ENCODE measurements at regions not wholly inside any gene's neighbourhood (a gene's known extent, or its start where the extent isn't known, plus 50 kb on each side); places are given as distances from the start of the nearest gene placed in this dataset.

DNA sequence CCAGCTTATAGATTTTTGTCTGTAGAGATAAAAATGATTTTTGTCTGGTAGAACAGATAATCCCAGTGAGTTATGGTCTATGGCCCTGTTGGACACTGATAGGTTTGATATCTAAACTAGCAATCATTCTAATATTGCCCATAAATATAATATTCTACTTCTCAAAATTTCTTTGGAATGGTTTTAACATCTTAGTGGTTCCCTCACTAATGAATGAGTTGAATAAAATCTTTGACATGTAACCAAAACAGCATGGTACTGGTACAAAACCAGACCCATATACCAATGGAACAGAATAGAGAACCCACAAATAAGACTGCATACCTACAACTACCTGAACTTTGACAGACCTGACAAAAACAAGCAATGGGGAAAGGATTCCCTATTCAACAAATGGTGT, 219.7 kb downstream of the SEC61B start:
- no peak for DNase-seq

DNA sequence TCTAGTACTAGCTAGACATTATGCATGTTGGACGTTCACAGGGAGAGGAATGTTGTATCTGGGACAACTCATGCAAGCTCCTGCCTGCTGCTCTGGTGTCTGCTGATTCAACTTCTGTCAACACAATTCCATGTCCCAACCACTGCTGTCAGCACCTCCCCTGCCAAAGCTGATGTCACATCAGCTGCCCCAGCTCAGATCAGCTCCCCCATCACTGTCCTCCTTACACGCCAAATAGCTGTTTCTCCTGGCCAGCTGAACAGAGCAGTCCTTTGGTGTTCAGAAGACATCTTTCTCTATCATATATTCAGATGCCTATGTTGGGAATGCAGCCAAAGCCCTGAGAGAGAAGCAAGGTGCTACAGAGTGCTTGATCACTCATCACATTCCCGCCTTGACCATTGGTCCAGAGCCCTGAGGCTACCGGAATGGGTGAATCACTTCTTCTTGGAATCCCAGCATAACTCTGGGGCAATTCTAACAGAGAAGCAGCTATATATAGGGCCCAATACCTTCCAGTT, 223.3 kb downstream of the SEC61B start:
- no peak for DNase-seq

DNA sequence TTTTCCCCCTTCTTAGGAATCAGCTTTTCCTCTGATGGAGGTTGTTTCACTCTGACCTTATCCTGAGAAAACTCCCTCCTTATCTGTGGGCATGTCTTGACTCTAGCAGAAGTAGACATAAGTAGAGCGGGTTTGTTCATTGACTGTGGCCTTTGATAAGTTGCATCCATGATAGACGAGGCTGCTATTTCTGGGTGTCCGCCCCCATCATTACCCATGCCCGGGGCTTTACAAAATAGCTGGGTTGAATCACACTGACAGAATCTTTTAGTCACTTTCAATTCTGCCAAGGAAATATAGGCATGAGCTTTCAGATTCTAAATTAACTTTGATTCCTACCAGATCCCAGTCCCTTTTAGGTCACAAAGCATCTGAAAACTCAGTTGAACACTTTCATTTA, 223.8 kb downstream of the SEC61B start:
- DNase-seq = no peak

DNA sequence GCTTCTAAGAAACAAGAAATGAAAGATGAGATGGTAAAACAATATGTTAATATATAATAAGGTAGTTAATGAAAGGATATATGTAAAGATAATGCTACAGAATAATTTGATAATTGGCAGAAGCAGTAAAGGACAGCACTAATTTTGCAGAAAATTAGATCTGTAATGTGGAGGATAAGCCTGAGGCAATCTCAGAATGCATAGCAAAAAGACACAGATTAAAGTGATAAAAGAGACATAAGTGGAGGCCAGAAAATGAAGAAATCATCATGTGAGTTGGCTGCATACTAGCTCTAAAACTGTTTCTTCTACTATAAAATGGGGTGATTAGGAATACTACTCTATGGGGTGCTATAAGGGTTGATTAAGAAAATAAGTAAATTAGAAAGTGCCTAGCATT, 225.9 kb downstream of the SEC61B start:
- DNase-seq = no peak

DNA sequence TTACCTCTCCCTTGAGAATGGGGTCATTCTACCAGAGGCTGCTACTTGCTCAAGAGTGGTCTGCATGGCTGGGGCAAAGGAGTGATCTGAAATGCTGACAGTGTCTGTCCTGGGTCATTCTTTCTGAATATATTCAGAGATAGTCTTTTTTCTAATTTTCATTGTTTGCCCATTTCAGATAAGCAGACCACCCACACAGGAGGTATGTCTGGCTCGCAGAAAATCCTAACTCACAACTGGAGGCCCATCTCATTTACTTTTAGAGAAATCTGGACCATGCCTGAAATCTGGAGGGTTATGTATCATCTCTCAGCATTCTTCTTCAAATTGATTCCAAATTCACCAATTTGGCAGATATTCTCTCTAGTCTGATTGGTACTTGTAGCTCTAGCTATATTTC, 227.6 kb downstream of the SEC61B start:
- no peak for DNase-seq

DNA sequence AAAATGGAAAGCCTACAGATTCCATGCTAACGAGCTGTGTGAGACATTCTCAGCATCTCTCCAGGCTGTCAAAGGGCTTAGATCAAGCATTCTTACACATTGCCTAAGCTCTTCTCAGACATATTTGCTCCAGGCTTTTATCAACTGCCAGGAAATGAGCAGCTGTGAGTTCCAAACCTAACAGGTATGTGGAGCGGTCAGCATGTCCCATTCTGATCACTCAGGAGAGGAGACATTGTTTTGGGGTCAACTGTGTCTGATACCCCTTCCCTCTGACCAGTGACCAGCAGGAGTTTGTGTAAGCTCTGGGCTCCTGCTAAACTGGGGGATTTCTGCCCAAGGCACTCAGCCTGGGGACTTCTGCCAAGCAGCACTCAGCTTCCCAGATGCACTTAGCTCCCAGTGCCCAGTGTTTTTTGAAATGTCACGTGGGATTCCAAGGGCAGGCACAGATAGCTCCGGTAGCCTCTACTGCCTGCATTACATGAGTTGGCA, 229.1 kb downstream of the SEC61B start:
- no peak for DNase-seq

DNA sequence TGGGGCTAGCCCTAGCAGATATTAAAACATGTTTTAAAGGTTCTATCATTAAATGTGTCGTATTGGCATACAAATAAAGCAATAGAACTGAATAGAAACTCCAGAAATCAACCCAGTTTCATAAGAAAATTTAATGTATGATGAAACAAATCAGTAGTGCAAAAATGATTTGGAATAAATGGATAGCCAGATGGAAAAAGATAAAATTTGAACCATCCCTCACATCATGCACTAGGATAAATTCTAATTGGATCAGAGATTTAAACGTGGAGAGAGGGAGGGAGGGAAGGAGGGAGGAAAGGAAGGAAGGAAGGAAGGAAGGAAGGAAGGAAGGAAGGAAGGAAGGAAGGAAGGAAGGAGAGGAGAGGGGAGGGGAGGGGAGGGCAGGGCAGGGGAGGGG, 235.3 kb downstream of the SEC61B start:
- no peak for DNase-seq

DNA sequence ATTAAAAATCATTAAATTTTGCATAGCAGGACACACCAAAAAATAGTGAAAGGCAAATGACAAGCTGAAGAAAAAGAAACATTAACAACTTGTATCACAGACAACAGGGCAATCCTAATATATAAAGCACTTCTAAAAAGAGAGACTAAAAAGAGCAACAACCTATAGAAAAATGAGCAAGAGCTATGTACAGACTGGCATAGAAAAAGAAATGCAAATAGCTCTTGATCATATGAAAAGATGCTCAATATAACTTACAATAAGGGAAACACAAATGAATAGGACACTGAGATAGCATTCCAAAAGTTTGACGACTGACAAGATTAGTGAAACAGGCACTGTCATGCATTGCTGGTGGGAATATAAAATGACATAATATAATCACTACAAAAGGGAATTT, 235.9 kb downstream of the SEC61B start:
- no peak for DNase-seq

DNA sequence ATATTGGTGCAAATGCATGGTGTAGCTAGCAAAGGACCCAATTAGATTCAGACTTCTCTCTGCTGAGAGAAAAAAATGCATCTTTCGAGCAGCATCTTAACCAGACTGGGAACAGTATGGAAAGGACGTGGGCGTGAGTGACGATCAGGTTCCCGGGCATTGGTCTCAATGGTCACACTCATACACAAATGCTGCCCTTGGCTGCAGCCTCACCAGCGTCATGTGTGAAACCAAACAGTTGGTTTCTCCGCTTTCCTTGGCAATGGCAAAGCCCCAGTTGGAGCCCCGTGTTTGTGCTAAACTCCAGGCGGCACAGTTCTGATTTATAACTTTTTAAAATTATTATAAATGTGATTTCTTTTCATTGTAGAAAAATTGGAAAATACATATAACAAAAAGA, 237.8 kb downstream of the SEC61B start:
- no peak for DNase-seq

DNA sequence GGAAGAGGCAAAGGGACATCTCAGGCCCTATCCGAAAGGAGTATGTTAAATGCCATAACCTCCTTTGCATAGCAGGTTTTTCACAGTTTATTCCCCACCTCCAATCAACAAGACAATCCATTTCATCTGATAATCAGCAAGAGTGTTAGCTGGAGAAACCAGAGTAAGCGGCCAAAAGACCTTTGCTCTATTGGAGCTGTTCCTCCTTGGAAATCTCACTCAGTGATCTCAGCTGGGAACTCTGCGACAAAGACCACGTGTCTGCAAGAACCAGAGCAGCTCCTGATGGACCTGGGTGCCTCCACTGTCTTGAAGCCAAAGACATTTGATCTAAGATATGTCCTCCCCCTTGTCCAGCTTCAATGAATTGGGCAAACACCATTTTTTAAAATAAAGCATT, 241.0 kb downstream of the SEC61B start:
- no peak for DNase-seq

DNA sequence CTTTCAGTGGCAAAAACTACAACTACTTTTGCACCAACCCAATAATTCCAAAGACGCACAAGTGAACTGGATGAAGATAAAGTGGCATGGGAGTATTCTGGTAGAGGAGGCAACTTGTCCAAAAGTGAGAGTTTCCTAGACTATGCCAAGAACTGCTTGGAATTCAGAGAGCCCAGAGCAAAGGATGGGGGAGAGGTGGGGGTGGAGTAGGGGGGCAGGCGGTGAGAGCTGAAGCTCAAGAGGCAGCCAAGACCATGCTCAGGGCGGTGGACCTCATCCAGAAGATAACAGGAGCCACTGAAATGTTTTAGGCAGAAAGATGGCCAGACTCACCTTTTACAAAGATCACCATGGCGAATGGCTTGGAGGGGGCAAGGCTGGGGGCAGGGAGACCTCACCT, 242.5 kb downstream of the SEC61B start:
- no peak for DNase-seq

DNA sequence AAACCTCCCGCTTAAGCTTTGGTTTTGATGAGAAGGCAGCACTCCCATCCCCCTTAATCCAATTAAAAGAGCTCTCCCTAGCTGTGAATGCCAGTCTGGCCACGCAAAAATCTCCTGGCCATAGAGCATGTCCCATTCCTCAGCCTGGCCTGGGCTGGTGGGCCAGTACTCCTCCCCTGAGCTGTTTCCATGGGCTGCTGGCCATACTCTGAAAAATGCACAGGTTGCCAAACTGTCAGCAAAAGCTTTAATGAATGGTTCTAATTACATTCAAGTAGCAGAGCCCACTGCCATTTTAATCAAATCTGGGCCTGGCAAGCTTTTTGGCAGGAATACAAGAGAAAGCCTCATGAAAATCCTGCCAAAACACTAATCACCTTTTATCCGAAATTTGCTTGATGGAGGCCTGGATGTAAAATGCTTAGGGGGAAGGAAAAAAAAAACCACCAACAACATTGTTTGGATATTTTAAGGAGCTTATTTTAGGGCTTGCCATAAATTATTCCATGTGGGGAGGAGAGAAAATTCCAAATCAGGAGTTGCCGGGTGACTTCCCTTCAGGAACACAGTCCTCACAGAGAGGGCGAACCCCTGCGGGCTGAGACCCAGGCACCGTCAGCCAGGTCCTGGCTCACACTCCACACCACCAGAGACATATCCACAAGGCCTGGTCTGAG, 243.3 kb downstream of the SEC61B start:
- no peak for DNase-seq

DNA sequence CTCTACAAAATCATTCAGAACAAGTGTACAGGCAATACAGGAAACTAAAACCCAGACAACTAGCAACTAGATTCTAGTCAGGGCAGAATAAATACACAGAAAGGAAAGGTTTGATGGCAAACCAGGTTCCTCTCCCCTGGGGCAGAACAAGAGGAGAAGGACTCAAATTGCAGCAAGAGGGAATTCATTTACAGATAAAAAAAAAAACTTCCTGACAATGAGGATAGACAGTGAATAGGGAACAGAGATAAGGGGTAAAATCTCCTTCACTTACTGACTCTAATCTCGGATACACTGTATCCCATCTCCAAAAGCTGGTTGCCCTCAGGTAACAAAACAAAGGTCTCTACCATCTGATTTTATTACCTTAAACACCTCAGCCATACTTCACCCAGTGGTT, 244.0 kb downstream of the SEC61B start:
- DNase-seq = no peak

DNA sequence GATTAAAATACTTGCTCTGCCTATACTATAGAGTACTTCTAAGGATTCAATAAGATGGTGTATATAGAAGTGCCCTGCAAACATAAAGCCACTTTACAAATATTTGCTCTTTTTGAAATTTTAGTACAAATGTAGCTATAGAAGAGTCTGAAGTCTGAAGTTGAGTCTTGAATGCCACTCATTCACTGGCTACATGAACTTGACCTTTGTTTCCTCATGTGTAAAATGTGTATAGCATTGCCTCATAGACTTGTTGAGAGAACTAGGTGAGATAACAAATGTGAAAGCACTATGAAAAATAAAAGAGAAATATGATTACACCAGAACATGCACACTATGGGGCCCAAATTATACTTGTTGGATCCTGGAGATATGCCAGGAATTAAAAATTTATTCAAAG, 244.7 kb downstream of the SEC61B start:
- DNase-seq = no peak

DNA sequence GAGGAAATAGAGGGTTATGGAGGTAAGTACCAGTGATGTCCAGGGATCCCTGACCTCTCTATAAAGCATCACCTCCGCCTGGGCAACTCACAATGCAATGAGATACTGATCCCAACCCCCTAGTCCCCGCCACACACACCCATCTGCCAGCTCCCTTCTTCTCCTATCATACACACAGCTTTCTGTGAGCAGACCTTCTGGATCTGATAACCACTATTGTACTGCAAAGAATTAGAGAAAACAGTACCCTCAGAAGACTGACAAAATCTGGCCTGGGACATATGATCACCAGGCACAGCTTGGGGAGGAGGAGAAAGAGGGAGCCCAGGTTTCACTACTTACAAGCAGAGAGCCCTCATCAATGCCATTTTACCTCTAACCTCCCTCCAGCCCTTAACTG, 249.0 kb downstream of the SEC61B start:
- no peak for DNase-seq

DNA sequence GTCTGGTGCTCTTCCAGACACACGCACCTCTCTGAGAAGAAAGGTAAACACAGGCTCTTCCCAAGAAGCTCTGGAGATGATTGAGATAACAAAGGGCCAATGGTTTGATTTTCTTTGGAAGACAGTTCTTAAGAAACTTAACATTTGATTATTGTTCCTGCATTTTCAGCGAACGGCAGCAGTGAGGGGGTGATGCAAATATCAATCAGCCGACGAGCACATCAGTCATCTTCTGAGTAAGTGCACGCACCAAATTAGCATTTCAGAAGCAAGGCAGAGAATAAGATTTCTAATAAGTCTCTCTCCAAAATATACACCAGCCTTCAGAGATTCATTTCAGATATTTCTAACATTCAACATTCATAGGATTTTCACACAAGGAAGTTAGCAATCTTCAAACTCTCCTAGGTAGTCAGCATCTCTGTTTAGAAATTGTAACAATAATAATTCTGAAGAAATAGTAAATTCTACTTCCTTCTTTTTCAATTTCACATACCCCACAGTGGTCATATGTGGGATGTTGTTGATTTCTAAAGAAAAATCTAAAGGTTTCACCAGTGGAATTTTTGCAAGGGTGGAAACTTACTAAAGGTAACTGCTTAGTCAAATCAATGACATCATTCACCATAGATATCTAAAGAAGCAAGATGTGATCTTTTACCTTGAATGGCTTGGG, 250.3 kb downstream of the SEC61B start:
- DNase-seq = no peak

DNA sequence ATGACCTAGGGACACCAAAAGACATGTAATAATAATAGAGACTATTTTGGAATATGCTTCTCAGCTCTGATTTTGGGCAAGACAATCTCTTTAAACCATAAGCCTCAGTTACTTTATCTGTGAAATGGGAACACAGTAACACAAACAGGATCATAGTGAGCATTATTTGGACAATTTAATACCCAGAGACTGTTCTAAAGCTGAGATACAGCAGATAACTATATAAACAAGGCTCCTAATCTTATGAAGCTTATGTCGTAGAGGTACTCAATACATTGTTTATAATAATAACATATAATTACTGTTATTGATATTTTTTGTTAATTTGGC, 250.8 kb downstream of the SEC61B start:
- no peak for DNase-seq

DNA sequence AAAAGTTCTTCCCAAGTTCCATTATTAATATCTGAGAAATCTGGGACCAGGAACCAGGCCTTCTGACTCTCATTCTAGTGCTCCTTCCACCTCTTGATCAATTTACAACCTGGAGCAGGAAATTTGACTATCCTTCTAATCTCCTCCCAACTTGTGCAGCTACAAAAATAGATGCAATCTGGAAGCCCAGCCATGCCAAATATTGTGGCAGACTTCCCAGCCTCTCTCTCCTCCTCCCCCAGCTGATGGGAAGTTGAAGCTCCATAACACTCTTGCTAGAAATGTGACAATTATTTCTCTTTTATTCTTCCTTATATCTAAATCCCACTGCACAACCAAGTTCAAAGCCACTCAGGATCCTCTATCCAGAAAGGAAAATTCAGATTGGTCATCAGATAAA, 252.1 kb downstream of the SEC61B start:
- DNase-seq = no peak

DNA sequence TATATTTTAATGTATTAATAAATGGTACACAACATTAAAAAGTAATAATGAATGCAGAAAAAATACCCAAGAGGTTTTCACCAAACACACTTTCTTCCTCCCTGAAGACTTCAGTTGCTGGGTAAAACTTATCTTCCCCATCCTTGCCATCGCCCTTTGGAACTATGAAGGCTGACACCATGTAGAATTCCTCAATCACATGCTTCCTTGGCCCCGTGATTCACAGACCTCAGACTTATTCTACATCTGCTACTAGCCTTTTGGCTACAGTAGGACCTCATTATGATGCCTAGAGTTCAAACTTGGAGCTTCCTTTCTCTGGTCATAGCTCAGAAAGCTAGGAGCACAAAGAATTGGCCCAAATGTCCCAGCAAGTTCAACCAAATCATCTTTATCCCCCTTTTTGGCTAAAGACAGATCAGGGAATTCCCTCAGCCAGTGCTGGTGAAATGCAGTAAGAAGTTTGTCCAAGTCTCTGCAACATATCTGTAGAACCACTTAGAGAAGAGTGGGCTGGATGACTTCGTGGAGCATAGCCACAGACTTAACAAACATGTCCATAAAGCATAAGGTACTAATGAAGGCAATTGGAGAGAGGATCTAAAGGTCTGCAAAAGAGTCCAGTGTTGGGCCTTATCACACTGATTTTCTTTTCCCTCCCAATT, 253.5 kb downstream of the SEC61B start:
- DNase-seq = no peak

DNA sequence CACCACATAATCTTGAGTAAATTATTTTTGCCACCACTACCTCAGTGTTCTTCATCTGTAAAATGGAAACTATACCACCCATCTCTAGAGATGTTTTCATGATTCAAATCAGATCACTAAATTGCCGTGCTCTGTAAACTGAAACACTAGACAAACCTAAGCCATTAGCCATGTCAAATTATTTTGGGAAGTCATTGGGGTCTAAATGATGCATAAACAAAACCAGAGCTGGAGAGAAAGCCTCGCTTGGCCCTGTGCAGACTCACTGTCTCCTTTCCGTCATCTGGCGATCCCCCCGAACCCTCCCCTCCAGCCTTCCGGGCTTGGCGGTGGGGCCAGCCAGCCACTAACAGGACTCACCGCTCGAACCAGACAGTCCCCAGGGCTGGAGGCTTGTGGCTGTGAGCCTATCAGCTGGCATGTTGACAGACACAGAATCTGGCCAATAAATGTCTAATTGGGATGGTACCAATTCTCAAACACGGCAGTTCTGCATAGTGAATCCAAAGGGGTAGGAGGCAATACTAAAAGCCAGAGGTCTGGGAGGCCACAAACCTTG, 256.5 kb downstream of the SEC61B start:
- no peak for DNase-seq

DNA sequence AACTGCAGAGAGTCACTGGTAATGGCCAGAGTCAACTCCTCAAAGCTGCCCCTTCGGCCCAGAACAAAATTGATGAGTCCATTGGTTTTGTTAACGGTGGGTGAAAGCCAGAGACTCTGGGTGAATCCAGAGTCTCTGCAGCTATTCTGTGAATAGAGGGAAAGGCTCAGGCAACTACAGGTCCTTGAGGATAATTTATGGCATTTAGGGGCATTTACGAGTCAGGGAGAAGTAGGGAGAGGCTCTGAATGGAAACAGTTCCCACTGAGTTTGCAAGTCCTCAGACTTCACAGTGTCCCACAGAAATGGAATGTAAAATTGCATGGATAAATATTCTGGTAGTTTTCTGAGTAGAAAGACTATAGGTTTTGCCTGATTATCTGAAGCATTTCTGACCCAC, 257.8 kb downstream of the SEC61B start:
- no peak for DNase-seq

DNA sequence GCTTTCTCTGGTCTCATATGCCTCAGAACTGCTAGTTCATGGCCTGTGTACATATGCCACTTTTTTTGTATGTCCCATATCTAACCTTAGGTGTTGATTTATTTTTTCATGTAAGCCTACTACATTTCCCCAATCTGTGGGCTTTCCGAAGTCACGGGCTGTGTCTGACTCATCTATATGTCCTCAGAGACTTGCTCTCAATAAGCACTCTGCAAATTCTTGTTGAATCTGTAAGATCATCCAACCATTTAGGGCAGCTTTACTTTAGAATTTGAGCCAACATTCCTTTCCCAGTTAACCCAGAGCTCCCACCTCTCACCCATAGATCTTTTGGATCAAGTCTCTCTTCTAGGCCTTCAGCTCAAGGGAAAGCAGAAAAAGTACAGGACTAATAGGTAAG, 263.4 kb downstream of the SEC61B start:
- DNase-seq = no peak

DNA sequence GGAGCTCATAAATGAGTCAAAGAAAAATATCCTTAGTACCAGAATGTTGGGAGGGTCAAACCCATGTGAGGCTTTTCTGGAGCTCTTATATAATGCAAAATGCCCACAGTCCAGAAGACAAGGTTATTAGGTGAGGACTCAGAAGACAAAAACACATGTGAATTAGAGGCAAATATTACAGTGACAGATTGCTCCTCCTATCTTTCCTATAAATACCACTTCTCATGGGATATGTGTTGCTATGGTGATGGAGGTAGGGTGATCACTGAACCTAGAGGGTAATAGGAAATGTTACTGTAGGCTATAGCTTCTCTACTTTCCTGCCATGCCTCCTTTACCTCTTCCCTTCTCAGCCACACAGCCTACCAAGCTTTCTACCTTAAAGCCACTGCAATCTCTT, 264.6 kb downstream of the SEC61B start:
- DNase-seq = no peak

Data from NK-92 treated with Interleukin-12 subunit alpha and Interleukin-12 subunit beta, amount 100 ng/mL, for 24 hours (cell line).